HepG2 (cell line): ENCODE measurements at regions not wholly inside any gene's neighbourhood (a gene's known extent, or its start where the extent isn't known, plus 50 kb on each side); places are given as distances from the start of the nearest gene placed in this dataset.
"Not testable (repeated sequence)": the region's sequence is repeated elsewhere in the genome, so short reads cannot be mapped to it uniquely, and the experiment has no call there.

ENCODE experiments used
- ATAC-seq: fragments of 200-7000 bp; cut with Tn5 transposase; 3 replicates; pipeline ENCODE4 v1.9.1; 2020; ENCODE audit warnings: mild to moderate bottlenecking, moderate library complexity
- BruUV-seq: library from RNA; stranded (reverse); fragments of 400-500 nt; replicated peaks from 2 replicates; lab custom pipeline; 2021; lab: Mats Ljungman, UMichigan
- CTCF ChIA-PET: fragments of 300-600 bp; formaldehyde crosslinking; extraction: SDS; loops from one replicate; lab custom pipeline; 2021; ENCODE audit warnings: low total read pairs, inconsistent platforms, low intra/inter-chr PET ratio; lab: Yijun Ruan, JAX
- POLR2A ChIA-PET: fragments of 350-600 bp; sonication (Branson Sonifier 250); formaldehyde crosslinking; loops from one replicate; lab custom pipeline; 2020; ENCODE audit warnings: antibody characterized with exemption, inconsistent platforms; lab: Yijun Ruan, JAX
- DNase-seq: peaks from one replicate; pipeline ENCODE4 v3.0.0-alpha.2; 2015; ENCODE audit warnings: low spot score
- FAIRE-seq: peaks from 3 replicates; lab custom pipeline; 2011; peaks lifted over from hg19 to GRCh38; lab: Jason Lieb, UNC
- H2AFZ ChIP-seq: one replicate; pipeline ENCODE4 v1.6.1; 2011; ENCODE audit warnings: low read length, inconsistent platforms
- H3K27ac ChIP-seq: fragments of 300-600 bp; 3 replicates; pipeline ENCODE4 v1.8.0; 2011; ENCODE audit warnings: mixed run types, mild to moderate bottlenecking, mixed read lengths, low read length, inconsistent platforms; ENCODE audit not compliant: insufficient read depth; ENCODE audit errors: extremely low read length
- H3K27me3 ChIP-seq, 2 experiments: fragments of 200-600 bp in 1 of 2; 2 replicates in 1 of 2; 3 replicates in 1 of 2; pipeline versions ENCODE4 v1.6.0 to v1.8.0; 2011; ENCODE audit warnings: low read length in 2 of 2, mild to moderate bottlenecking in 2 of 2, moderate library complexity in 2 of 2, inconsistent platforms in 1 of 2; ENCODE audit not compliant: insufficient read depth in 2 of 2, control insufficient read depth in 1 of 2
- H3K36me3 ChIP-seq, 2 experiments: fragments of 200-600 bp in 1 of 2; replicated peaks in 1 of 2; 2 replicates in 1 of 2; 3 replicates in 1 of 2; pipeline versions ENCODE4 v1.5.1 to v1.8.0; 2011; ENCODE audit warnings: low read length in 2 of 2, inconsistent platforms in 1 of 2; ENCODE audit not compliant: insufficient read depth in 2 of 2, control insufficient read depth in 1 of 2
- H3K4me1 ChIP-seq: 2 replicates; pipeline ENCODE4 v1.5.1; 2012; ENCODE audit warnings: low read length, inconsistent platforms; ENCODE audit not compliant: insufficient read depth
- H3K4me2 ChIP-seq: 2 replicates; pipeline ENCODE4 v1.6.0; 2011; ENCODE audit warnings: low read depth, low read length, inconsistent platforms
- H3K4me3 ChIP-seq, 3 experiments: fragments of 200-600 bp in 1 of 3; sonication (generic), shearing (Covaris generic) in 1 of 3; replicated peaks in 1 of 3; 2 replicates each; pipeline ENCODE4 v1.5.1; 2011 to 2016; ENCODE audit warnings: low read length in 3 of 3, inconsistent platforms in 2 of 3, low read depth in 2 of 3, mild to moderate bottlenecking in 2 of 3, control low read depth in 1 of 3, mixed read lengths in 1 of 3; ENCODE audit not compliant: insufficient read depth in 1 of 3
- H3K79me2 ChIP-seq: one replicate; pipeline ENCODE4 v1.6.1; 2011; ENCODE audit warnings: low read length, inconsistent platforms; ENCODE audit not compliant: insufficient read depth
- H3K9ac ChIP-seq: 2 replicates; pipeline ENCODE4 v1.6.0; 2011; ENCODE audit warnings: mild to moderate bottlenecking, low read depth, low read length, inconsistent platforms; ENCODE audit not compliant: insufficient read depth
- H3K9me3 ChIP-seq: 2 replicates; pipeline ENCODE4 v1.5.1; 2012; ENCODE audit warnings: mild to moderate bottlenecking, low read length
- H4K20me1 ChIP-seq: 2 replicates; pipeline ENCODE4 v1.6.0; 2011; ENCODE audit warnings: inconsistent platforms, mild to moderate bottlenecking, low read length, moderate library complexity; ENCODE audit not compliant: insufficient read depth
- NFIB ChIP-seq: sonication (generic); formaldehyde crosslinking; IDR thresholded peaks from 2 replicates; pipeline ENCODE4 v1.9.0; 2021; ENCODE audit warnings: missing genetic modification reagents, mild to moderate bottlenecking, borderline replicate concordance
- RBM22 ChIP-seq: fragments of 200-400 bp; formaldehyde crosslinking; optimal IDR thresholded peaks from 2 replicates; pipeline ENCODE3; 2017; ENCODE audit warnings: mild to moderate bottlenecking, low read length, moderate library complexity
- TAF1 ChIP-seq: sonication (generic); formaldehyde crosslinking; IDR thresholded peaks from 2 replicates; pipeline ENCODE4 v1.4.0; 2020; ENCODE audit warnings: missing genetic modification reagents
- ZFYVE20 ChIP-seq: sonication (generic); formaldehyde crosslinking; IDR thresholded peaks from 2 replicates; pipeline ENCODE4 v1.8.0; 2023; ENCODE audit warnings: low read depth, mild to moderate bottlenecking, moderate library complexity, missing genetic modification reagents, borderline replicate concordance
- ZNF33A ChIP-seq: sonication (generic); formaldehyde crosslinking; IDR thresholded peaks from 2 replicates; pipeline ENCODE4 v1.5.1; 2020; ENCODE audit warnings: missing genetic modification reagents, mild to moderate bottlenecking, moderate library complexity, borderline replicate concordance
- WGBS: methylation state at CpG from one replicate; pipeline ENCODE4 v1.1.6; 2017; ENCODE audit warnings: low lambda C conversion rate; 5-methylcytosine and 5-hydroxymethylcytosine counted together
- in situ Hi-C: cut with HindIII; loops from 2 replicates; pipeline ENCODE4 v1.10.0; 2017; ENCODE audit warnings: low pct_unique_long_range_greater_than_20kb; ENCODE audit not compliant: extremely low pct_ligation_motif_present
- intact Hi-C: fragments of 100-400 bp; cut with micrococcal nuclease; formaldehyde crosslinking; loops from one replicate; pipeline ENCODE4 v1.10.0; 2022; ENCODE audit not compliant: unreplicated experiment

DNA sequence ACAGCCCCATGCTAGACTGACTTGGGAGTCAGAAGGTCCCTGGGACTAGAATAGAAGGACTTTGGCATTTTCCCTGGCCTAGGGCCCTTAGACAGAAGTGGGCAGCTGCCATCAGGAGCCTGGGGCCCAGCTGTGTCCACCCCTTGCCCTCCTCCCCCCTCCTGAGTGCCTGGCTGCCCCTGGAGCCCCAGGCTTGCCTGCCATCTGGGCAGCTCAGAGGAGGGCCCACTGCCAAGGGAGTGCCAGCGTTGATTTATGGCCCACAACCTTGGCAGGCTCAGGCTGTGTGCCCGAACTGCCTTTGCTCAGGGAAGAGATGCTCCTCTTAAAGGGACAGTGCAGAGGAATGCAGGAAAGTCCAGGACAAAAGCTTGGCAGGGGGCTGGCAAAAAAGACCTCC, 439.1 kb downstream of the SPATA31A7 start:
- H3K4me1 ChIP-seq, H3K79me2 ChIP-seq, POLR2A ChIA-PET, H3K9me3 ChIP-seq, H3K9ac ChIP-seq, H3K36me3 ChIP-seq, H2AFZ ChIP-seq, ATAC-seq, BruUV-seq, in situ Hi-C loops, H3K4me3 ChIP-seq, CTCF ChIA-PET, intact Hi-C loops, H3K27me3 ChIP-seq, H3K4me2 ChIP-seq, DNase-seq, FAIRE-seq, H3K27ac ChIP-seq, H4K20me1 ChIP-seq: not testable (repeated sequence)
- WGBS = no CpG with 5 or more reads among the region's 2 CpGs

- intact Hi-C loops = no loop called here
- ATAC-seq (no peak), FAIRE-seq (no peak), DNase-seq (no peak)
- Histone ChIP-seq H2AFZ (no peak overlapping the region), H3K27ac (no peak overlapping the region), H3K4me1 (no peaks in the 10 kb centered on the region), H3K9me3 (no peaks in the 10 kb centered on the region), H3K9ac (no peak overlapping the region), H4K20me1 (no peaks in the 10 kb centered on the region), H3K4me2 (no peak overlapping the region), H3K4me3 (no peak overlapping the region), H3K27me3 (no peaks in the 10 kb centered on the region), H3K79me2 (no peaks in the 10 kb centered on the region), H3K36me3 (no peaks in the 10 kb centered on the region)
- POLR2A ChIA-PET = no interaction called here
- no peak for TF ChIP-seq NFIB (CRISPR knock-in tag)
- no peak for TF ChIP-seq ZFYVE20 (CRISPR knock-in tag)
- no peak for TF ChIP-seq TAF1 (CRISPR knock-in tag)
- TF ChIP-seq RBM22 = no peak
- no peak for TF ChIP-seq ZNF33A
- 71% methylated on average over 10 of the region's 19 CpGs for WGBS
- CTCF ChIA-PET = no interaction called here
- in situ Hi-C loops = no loop called here
- no TSS peak for BruUV-seq
Observed at GRCh38 chr9:61634192-61634591, 444.4 kb downstream of the SPATA31A7 start.

DNA sequence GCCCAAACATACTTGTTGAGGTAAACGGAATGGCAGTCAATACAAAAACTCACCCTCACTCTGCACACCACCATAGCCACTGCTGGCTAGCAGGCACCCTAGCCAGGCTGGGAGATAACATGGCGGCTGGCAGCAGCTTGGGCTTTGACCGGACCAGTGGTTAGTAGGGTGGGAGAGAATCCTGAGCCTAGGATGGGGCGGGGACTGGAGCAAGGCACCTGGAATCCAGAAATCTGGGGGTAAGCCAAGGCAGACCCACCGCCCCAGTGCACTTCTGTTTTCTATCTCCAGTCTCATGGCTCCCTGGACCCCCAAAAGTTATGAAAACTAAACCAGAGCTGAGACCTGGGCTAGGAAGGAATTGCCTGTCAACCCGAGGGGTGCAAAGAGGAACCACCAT, 474.4 kb downstream of the SPATA31A7 start:
- ATAC-seq, H3K4me2 ChIP-seq, H3K4me3 ChIP-seq, H3K79me2 ChIP-seq, H3K4me1 ChIP-seq, H4K20me1 ChIP-seq, FAIRE-seq, H3K9me3 ChIP-seq, DNase-seq, H3K9ac ChIP-seq, H3K27me3 ChIP-seq, H3K27ac ChIP-seq, CTCF ChIA-PET, POLR2A ChIA-PET, BruUV-seq, in situ Hi-C loops, H3K36me3 ChIP-seq, H2AFZ ChIP-seq, intact Hi-C loops: not testable (repeated sequence)
- WGBS = 20% methylated on average over 3 of the region's 6 CpGs
